CD4-positive, alpha-beta T cell treated with Interleukin-17A for 4 hours (primary cell): ENCODE measurements at regions not wholly inside any gene's neighbourhood (a gene's known extent, or its start where the extent isn't known, plus 50 kb on each side); places are given as distances from the start of the nearest gene placed in this dataset.
"Not testable (repeated sequence)": the region's sequence is repeated elsewhere in the genome, so short reads cannot be mapped to it uniquely, and the experiment has no call there.

Experiments
- DNase-seq: peaks from one replicate; pipeline ENCODE4 v3.0.0-alpha.2; 2020; ENCODE audit warnings: mixed read lengths

GRCh38 chr4:114306946-114307345, 291.7 kb upstream of the UGT8 start:
- no peak for DNase-seq

GRCh38 chr4:114310296-114310925, 288.2 kb upstream of the UGT8 start:
- DNase-seq, result no peak

- DNase-seq, result no peak
Observed at GRCh38 chr4:114311787-114312186, 286.8 kb upstream of the UGT8 start.

DNA sequence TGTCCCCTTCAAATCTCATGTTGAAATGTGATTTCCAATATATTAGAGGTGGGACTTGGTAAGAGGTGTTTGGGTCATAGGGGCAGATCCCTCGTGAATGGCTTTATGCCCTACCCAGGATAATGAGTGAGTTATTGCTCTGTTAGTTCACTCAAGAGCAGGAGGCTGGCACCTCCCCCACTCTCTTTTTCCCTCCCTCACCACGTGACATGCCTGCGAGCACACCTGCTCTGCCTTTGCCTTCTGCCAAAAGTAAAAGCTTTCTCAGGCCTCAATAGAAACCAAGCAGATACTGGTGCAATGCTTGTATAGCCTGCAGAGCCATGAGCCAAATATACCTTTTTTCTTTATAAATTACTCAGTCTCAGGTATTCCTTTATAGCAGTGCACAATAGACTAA, 286.3 kb upstream of the UGT8 start:
- DNase-seq, result no peak

DNA sequence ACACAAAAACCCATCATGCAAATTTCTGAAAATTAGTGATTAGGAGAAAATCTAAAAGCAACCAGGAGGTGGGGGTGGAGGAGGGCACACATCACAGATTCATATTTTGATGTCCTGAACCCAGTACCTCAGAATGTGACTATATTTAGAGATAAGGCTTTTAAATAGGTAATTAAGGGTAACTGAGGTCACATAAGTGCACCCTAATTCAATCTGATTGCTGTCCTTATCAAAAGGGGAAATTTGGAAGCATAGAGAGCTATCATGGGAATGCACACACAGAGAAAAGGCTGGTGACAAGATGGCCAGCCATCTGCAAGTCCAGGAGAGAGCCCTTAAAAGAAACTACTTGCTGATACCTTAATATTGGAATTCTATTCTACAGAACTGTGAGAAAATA, 281.8 kb upstream of the UGT8 start:
- DNase-seq, result no peak

- no peak for DNase-seq
Observed at GRCh38 chr4:114317564-114317963, 281.0 kb upstream of the UGT8 start.

GRCh38 chr4:114318309-114318708, 280.3 kb upstream of the UGT8 start:
- no peak for DNase-seq

DNA sequence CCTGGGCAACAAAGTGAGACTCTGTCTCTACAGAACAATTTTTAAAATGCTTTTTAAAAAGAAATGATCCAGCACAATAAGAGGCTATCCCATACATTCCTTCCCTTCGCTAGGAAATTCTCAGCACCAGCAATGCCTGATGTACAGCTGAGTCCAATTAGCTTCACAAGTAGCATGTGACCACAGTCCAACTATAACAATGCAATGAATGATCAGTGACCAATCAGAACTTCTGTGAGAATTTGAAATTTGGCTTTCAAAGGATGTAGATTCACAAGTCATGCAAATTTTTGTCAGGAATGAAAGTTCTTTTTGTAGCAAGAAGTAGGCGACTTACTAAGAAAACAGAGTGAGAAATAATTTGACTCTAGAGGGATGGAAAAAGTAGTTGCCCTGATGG, 278.5 kb upstream of the UGT8 start:
- no peak for DNase-seq

DNA sequence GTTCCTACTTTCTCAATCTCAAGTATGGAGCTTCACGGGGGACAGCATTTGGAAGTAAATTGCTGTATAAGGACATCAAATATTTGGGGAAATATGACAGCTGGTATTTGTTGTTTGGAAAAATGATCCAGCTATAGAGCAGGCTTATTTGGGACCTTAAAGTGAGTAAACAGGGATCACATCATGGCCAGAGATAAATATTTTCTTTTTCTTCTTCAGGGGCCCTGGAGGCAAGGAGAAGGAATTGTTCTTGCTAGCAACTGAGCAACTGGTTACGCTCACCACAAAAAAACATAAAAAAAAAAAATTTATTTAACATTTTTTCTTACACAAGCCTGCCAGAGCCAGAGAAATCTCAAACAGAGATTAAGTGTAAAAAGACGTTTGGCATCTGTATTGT, 277.2 kb upstream of the UGT8 start:
- no peak for DNase-seq

GRCh38 chr4:114323841-114324240, 274.8 kb upstream of the UGT8 start:
- no peak for DNase-seq

DNA sequence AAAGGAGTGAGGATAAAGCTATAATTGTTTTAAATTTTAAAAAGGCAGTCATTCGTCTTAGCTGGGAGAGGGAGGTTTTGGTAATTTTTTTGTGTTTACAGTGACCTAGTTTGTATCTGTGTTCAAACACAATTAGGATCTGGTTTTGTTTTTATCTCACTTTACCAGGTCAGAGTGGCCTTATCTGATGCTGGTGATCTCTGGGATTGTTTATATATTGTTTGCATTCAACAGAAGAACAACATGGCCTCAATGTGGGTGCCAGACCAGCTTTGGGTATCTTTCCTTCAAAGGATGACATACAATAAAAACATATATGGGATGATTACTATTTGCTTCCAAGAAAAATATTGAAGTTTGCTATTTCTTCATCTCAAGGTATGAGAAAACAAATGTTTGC, 272.2 kb upstream of the UGT8 start:
- no peak for DNase-seq

- no peak for DNase-seq
Observed at GRCh38 chr4:114332119-114332518, 266.5 kb upstream of the UGT8 start.

DNA sequence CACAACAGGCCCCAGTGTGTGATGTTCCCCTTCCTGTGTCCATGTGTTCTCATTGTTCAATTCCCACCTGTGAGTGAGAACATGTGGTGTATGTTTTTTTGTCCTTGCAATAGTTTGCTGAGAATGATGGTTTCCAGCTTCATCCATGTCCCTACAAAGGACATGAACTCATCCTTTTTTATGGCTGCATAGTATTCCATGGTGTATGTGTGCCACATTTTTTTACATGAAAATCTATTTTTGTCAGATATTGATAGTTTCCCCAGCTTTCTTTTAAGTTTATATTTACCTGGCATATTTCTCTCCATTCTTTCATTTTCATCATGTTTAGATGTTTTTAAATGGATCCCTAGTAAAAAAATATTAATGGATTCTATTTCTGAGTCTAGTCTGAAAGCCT, 264.2 kb upstream of the UGT8 start:
- DNase-seq, result not testable (repeated sequence)

- DNase-seq, result no peak
Observed at GRCh38 chr4:114334884-114335330, 263.7 kb upstream of the UGT8 start.

DNA sequence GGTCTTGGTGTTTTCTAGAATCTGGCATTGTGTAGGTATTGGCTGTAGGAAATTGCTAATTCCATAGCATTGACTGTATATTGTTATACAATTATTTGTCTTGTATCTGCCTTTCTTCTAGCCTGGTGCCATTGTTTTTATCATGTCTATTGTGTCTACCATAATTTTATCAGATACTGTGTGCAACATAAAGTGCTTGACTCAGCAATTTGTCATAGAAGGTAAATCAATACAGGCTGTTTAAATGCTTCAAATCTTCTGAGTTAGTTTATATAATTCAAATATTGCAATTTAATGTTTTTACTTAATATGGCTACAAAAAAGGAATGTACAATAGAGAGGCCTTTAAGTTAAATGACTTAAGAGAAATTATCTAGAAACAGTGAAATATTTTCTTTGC, 263.3 kb upstream of the UGT8 start:
- DNase-seq, result no peak

DNA sequence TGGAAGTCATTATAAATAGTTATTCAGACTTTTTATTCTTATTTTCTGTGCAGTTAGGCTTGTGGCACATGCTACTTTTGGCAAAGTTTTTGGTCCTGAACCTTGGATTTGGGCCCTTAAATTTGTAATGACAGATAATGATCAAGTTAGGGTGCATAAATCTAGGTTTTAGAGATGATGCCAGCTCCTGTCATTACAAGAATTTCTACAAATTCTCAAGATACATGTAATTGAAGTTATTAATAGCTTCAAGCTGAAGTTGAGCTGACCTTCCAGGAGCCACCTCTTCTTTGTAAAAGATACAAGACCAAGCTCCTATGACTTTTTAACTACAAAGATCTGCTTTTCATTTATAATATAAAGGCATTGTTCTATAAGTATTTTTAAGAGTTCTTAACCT, 255.6 kb upstream of the UGT8 start:
- DNase-seq, result no peak

DNA sequence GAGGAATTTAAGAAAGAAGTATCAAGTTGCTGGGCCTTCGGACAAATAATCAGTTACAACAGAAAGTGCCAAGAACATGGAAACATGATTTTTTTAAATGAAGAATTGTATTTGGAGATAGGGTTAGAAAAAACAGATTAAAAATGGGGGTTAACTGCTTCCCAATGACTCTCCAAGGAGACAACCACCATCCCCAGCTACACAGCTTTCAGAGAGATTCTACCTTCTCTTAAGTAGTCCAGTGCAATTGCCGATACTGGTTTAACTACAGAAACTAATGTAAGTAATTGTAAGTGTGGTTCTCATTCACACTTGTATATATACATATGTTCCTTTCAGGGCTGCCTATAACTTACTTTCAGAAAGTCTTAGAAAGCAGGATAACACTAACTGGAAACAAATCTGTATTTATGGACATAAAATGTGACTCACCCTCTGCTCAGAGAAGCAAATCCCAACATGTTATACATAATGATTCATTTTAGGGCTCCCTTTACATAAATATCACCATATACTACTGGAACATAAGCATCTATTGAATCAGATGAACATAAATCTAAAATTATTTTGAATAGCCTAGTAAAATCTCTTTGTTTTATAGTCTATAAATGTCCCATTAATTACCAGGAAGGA, 248.9 kb upstream of the UGT8 start:
- no peak for DNase-seq

DNA sequence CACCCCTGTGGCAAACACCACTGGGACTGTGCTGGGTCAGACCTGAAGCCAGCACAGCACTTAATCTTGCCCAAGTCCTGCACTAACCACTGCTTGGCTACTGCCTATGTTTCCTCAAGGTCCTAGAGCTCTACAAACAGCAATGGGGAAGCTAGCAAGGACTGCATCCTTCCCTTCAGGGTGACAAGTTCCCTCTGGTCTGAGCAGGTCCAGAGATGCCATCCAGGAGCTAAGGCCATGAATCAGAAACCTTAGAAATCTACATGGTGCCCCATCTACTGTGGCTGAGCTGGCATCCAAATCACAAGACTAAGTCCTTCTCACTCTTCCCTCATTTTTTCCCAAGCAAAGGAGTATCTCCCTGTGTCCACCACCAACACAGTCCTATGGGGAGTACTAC, 239.7 kb upstream of the UGT8 start:
- no peak for DNase-seq

DNA sequence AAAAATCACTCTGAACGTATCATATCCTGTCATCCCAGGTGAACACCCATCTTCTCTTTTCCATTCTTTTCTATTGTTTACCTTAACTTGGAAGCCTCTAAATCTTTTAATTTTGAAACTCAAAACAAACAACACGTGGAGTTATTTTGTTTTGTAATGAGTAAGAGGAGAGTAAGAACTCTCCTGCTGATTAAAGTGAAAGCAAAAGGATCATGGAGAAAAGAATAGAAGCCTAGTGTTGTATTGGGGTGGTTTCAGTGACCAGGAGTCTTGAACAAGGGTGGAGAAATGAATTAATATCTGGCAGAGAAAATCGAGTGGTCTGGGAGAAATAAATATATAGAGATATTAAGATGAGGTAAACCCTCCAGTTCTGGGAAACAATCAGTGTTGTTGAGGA, 237.4 kb upstream of the UGT8 start:
- DNase-seq, result no peak

DNA sequence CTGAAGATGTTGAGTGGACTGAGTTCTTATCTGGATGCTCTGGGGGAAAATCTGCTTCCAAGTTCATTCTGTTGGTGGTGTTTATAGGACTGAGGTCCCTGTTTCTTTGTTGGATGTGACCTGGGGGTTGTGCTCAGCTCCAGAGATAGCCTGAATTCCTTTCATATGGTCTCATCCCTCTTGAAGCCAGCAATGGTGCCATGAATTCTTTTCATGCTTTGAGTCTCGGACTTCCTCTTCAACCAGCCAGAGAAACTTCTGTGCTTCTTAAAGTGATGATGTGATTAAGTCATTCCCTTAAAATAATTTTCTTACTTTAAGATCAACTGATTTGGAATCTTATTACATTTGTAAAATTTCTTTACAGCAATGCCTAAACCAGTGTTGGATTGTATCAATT, 233.8 kb upstream of the UGT8 start:
- no peak for DNase-seq

- no peak for DNase-seq
Observed at GRCh38 chr4:114365591-114365990, 233.0 kb upstream of the UGT8 start.

DNA sequence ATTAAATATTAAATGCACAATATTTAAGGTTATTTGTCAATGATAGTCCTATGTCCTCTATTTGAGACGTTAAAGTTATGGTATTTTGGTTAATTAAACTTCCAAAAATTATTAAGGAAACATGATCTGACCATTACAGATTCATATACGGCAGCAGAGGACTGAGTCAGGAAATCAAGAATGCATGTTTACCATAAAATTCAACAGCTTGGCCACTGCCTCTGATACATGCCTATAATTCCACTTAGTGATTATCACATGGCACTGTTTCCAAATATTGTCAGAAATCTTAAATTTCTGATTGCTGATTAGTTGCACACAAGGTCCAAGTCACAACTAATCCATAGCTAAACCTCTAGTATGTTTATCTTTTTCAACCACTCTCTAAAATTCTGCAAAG, 232.2 kb upstream of the UGT8 start:
- no peak for DNase-seq

- no peak for DNase-seq
Observed at GRCh38 chr4:114368751-114369150, 229.9 kb upstream of the UGT8 start.

- DNase-seq, result no peak
Observed at GRCh38 chr4:114373508-114373907, 225.1 kb upstream of the UGT8 start.

DNA sequence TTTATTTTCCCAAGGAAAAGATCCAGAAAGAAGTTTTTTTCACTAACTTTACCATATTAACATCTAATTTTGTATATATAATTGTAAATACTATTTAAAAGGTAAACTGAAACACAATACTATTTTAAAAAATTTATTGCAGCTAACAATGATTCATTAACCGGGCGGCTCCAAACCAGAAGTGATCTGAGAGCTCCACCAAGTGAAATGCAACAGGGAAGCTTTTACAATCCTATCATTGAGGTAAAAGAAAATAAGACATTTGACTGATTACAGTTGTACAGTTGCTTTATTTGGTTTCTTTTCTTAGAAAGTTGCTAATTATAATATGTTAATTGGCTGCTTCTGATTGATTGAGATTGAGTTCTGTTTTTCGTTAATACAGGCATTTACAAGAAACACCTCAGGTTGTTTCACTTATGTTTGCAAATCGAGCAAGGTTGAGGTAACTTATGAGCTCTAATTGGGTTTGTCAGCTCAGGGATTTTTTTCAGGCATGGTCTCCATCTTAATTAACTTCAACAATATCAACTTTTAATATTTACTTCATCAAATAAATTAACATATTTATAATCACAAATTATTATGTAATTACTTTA, 220.2 kb upstream of the UGT8 start:
- DNase-seq, result no peak
